K562 (cell line): ENCODE measurements at regions not wholly inside any gene's neighbourhood (a gene's known extent, or its start where the extent isn't known, plus 50 kb on each side); places are given as distances from the start of the nearest gene placed in this dataset.

Experiments used
- ATAC-seq: fragments of 200-7000 bp; cut with Tn5 transposase; 3 replicates; pipeline ENCODE4 v1.9.1; 2020; ENCODE audit warnings: moderate library complexity
- BruUV-seq: library from RNA; stranded (reverse); fragments of 400-500 nt; replicated peaks from 2 replicates; lab custom pipeline; 2021; lab: Mats Ljungman, UMichigan
- CTCF ChIA-PET: fragments of 300-600 bp; formaldehyde crosslinking; extraction: SDS; loops from one replicate; lab custom pipeline; 2021; ENCODE audit warnings: low intra/inter-chr PET ratio; lab: Yijun Ruan, JAX
- POLR2A ChIA-PET: fragments of 300-600, 350-650 bp; sonication (Branson Sonifier 250); formaldehyde crosslinking; extraction: SDS; loops from one replicate; lab custom pipeline; 2021; ENCODE audit warnings: antibody characterized with exemption, inconsistent platforms; lab: Yijun Ruan, JAX
- DNase-seq, 4 experiments: peaks; one replicate each; pipeline versions ENCODE4 v3.0.0 to v3.0.0-alpha.2; 2011 to 2018; ENCODE audit warnings: low spot score in 3 of 4, mixed read lengths in 3 of 4; ENCODE audit errors: extremely low read depth in 1 of 4
- FAIRE-seq: peaks from 2 replicates; lab custom pipeline; 2011; peaks lifted over from hg19 to GRCh38; lab: Jason Lieb, UNC
- H2AFZ ChIP-seq: 2 replicates; pipeline ENCODE4 v1.6.0; 2011; ENCODE audit warnings: low read depth, low read length, control low read depth, inconsistent platforms
- H3K27ac ChIP-seq: fragments of 200-600 bp; 3 replicates; pipeline ENCODE4 v1.8.0; 2011; ENCODE audit warnings: low read depth, mild to moderate bottlenecking, control low read depth, inconsistent platforms, low read length, moderate library complexity, mixed read lengths; ENCODE audit errors: extremely low read depth
- H3K27me3 ChIP-seq, 2 experiments: fragments of 300-600 bp in 1 of 2; 2 replicates in 1 of 2; 3 replicates in 1 of 2; pipeline versions ENCODE4 v1.6.0 to v1.8.0; 2011; ENCODE audit warnings: inconsistent platforms in 2 of 2, low read length in 2 of 2, mild to moderate bottlenecking in 1 of 2, mixed read lengths in 1 of 2, moderate library complexity in 1 of 2; ENCODE audit not compliant: control insufficient read depth in 2 of 2, insufficient read depth in 2 of 2
- H3K36me3 ChIP-seq: fragments of 300-600 bp; 3 replicates; pipeline ENCODE4 v1.8.0; 2011; ENCODE audit warnings: mild to moderate bottlenecking, low read length, inconsistent platforms; ENCODE audit not compliant: control insufficient read depth, insufficient read depth
- H3K4me1 ChIP-seq, 2 experiments: fragments of 200-600 bp in 1 of 2; replicated peaks in 1 of 2; 2 replicates in 1 of 2; 3 replicates in 1 of 2; pipeline versions ENCODE4 v1.5.1 to v1.8.0; 2011; ENCODE audit warnings: inconsistent platforms in 2 of 2, low read length in 2 of 2, mild to moderate bottlenecking in 1 of 2, mixed read lengths in 1 of 2, moderate library complexity in 1 of 2; ENCODE audit not compliant: control insufficient read depth in 2 of 2, insufficient read depth in 2 of 2
- H3K4me2 ChIP-seq: 2 replicates; pipeline ENCODE4 v1.6.1; 2011; ENCODE audit warnings: low read length, control low read depth, inconsistent platforms, mixed read lengths; ENCODE audit not compliant: insufficient read depth
- H3K4me3 ChIP-seq: fragments of 200-600 bp; sonication (generic), shearing (Covaris generic); 2 replicates; pipeline ENCODE4 v1.5.1; 2016; ENCODE audit warnings: control low read depth, inconsistent platforms
- H3K79me2 ChIP-seq: fragments of 200-600 bp; 3 replicates; pipeline ENCODE4 v1.8.0; 2011; ENCODE audit warnings: low read length, inconsistent platforms; ENCODE audit not compliant: control insufficient read depth, insufficient read depth
- H3K9ac ChIP-seq, 2 experiments: 2 replicates each; pipeline versions ENCODE4 v1.6.0 to v1.6.1; 2011; ENCODE audit warnings: low read depth in 2 of 2, low read length in 2 of 2, control low read depth in 1 of 2, inconsistent platforms in 1 of 2, mild to moderate bottlenecking in 1 of 2, mixed read lengths in 1 of 2; ENCODE audit not compliant: insufficient read depth in 1 of 2
- H3K9me1 ChIP-seq: one replicate; pipeline ENCODE4 v1.6.0; 2011; ENCODE audit warnings: inconsistent platforms, mild to moderate bottlenecking, low read length, moderate library complexity; ENCODE audit not compliant: control insufficient read depth, insufficient read depth
- H3K9me3 ChIP-seq: replicated peaks from 2 replicates; pipeline ENCODE4 v1.5.1; 2011; ENCODE audit warnings: low read depth, low read length, inconsistent platforms; ENCODE audit not compliant: control insufficient read depth, insufficient read depth
- H4K20me1 ChIP-seq: replicated peaks from 2 replicates; pipeline ENCODE4 v1.6.1; 2011; ENCODE audit warnings: low read length, inconsistent platforms, mixed read lengths; ENCODE audit not compliant: control insufficient read depth, insufficient read depth
- ESRRA ChIP-seq: fragments of 450-650 bp; IDR thresholded peaks from 2 replicates; pipeline ENCODE4 v1.6.1; 2014; ENCODE audit warnings: low read depth, mild to moderate bottlenecking, moderate library complexity, borderline replicate concordance
- FOSL1 ChIP-seq: fragments of 200-800 bp; sonication (Bioruptor generic); conservative IDR thresholded peaks from 2 replicates; pipeline ENCODE4 v1.6.1; 2016; ENCODE audit warnings: missing genetic modification characterization, missing compliant biosample characterization
- KLF1 ChIP-seq: fragments of 450-650 bp; IDR thresholded peaks from 2 replicates; pipeline ENCODE4 v1.6.1; 2016; ENCODE audit warnings: missing genetic modification characterization, missing compliant biosample characterization
- MCM2 ChIP-seq: fragments of 450-650 bp; IDR thresholded peaks from 2 replicates; pipeline ENCODE4 v1.6.1; 2017; ENCODE audit warnings: low read depth, mild to moderate bottlenecking
- MEF2A ChIP-seq: IDR thresholded peaks from 2 replicates; pipeline ENCODE4 v1.6.1; 2011; ENCODE audit warnings: low read depth, mild to moderate bottlenecking, low read length, moderate library complexity; ENCODE audit not compliant: control insufficient read depth
- PTBP1 ChIP-seq: fragments of 200-400 bp; formaldehyde crosslinking; IDR thresholded peaks from 2 replicates; pipeline ENCODE4 v1.6.1; 2017; ENCODE audit warnings: low read depth, low read length
- RBFOX2 ChIP-seq: fragments of 200-400 bp; formaldehyde crosslinking; IDR thresholded peaks from 2 replicates; pipeline ENCODE4 v1.6.1; 2017; ENCODE audit warnings: low read depth, mild to moderate bottlenecking, low read length, moderate library complexity
- REST ChIP-seq, 2 experiments: fragments of 450-650 bp; formaldehyde crosslinking in 1 of 2; IDR thresholded peaks; 2 replicates each; pipeline versions ENCODE4 v1.4.0 to v1.6.1; 2014 to 2020; ENCODE audit warnings: mild to moderate bottlenecking in 2 of 2, borderline replicate concordance in 1 of 2, low read depth in 1 of 2
- WGBS: fragments of 100-300 bp; shearing (Covaris generic); methylation state at CpG from one replicate; pipeline ENCODE4 v1.1.6; 2016; ENCODE audit warnings: low coverage, mixed read lengths; ENCODE audit not compliant: insufficient coverage; ENCODE audit errors: missing lambda C conversion rate; 5-methylcytosine and 5-hydroxymethylcytosine counted together
- in situ Hi-C: fragments of 300-500 bp; cut with MboI; formaldehyde crosslinking; loops from 4 replicates; pipeline ENCODE4 v1.15.0; 2018; ENCODE audit warnings: inconsistent platforms, mixed read lengths
- intact Hi-C: fragments of 100-400 bp; cut with micrococcal nuclease; formaldehyde crosslinking; loops from 2 replicates; pipeline ENCODE4 v1.14.2; 2022
- TF ChIP-seq, protein P1 (sequence below): sonication (generic); formaldehyde crosslinking; IDR thresholded peaks from 2 replicates; pipeline ENCODE4 v1.8.0; 2022; ENCODE audit warnings: missing genetic modification reagents, mild to moderate bottlenecking, moderate library complexity, borderline replicate concordance
- TF ChIP-seq, protein P2 (sequence below): fragments of 450-650 bp; formaldehyde crosslinking; IDR thresholded peaks from 2 replicates; pipeline ENCODE4 v1.4.0; 2020; ENCODE audit warnings: mild to moderate bottlenecking

- TF ChIP-seq PTBP1 (no peak), KLF1 (tag) (peak; percentile 100), RBFOX2 (0 out of 2 replicates have a peak, but pooled peaks have one; percentile 17), ESRRA (peak; percentile 20; the same call in 1 of the 2 replicates)
- TF ChIP-seq, protein P1, sequence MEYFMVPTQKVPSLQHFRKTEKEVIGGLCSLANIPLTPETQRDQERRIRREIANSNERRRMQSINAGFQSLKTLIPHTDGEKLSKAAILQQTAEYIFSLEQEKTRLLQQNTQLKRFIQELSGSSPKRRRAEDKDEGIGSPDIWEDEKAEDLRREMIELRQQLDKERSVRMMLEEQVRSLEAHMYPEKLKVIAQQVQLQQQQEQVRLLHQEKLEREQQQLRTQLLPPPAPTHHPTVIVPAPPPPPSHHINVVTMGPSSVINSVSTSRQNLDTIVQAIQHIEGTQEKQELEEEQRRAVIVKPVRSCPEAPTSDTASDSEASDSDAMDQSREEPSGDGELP (CRISPR knock-in tag) = peak; percentile 47; the same call in 1 of the 2 replicates
Measured at GRCh38 chr3:72034986-72035385, 250.0 kb upstream of the PROK2 start (continued).

- Histone ChIP-seq H3K79me2 (no peaks in the 10 kb centered on the region; the same call in 2 of the 3 replicates), H3K27me3 (no peaks in the 10 kb centered on the region), H4K20me1 (no peaks in the 10 kb centered on the region), H3K4me1 (peaks cover 13 to 28% of the 10 kb centered on the region in 2 experiments), H3K4me2 (no peak overlapping the region), H3K9me1 (no peaks in the 10 kb centered on the region), H3K27ac (no peak overlapping the region), H3K4me3 (no peak overlapping the region), H2AFZ (peak overlapping the region; percentile 4; the same call in 1 of the 2 replicates), H3K36me3 (no peaks in the 10 kb centered on the region), H3K9me3 (no peaks in the 10 kb centered on the region; the same call in 1 of the 2 replicates), H3K9ac (no peak overlapping the region)
- ChIA-PET POLR2A (no interaction called here), CTCF (no interaction called here)
- FAIRE-seq (no peak), ATAC-seq (no peak), DNase-seq (no peak)
- intact Hi-C loops (no loop called here), in situ Hi-C loops (no loop called here)
- WGBS = 74% methylated on average over 6 of the region's 6 CpGs
- no TSS peak for BruUV-seq
- TF ChIP-seq, protein P2, sequence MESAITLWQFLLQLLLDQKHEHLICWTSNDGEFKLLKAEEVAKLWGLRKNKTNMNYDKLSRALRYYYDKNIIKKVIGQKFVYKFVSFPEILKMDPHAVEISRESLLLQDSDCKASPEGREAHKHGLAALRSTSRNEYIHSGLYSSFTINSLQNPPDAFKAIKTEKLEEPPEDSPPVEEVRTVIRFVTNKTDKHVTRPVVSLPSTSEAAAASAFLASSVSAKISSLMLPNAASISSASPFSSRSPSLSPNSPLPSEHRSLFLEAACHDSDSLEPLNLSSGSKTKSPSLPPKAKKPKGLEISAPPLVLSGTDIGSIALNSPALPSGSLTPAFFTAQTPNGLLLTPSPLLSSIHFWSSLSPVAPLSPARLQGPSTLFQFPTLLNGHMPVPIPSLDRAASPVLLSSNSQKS (CRISPR knock-in tag) = no peak
- TF ChIP-seq MCM2 (no peak), REST (IDR thresholded peaks at IDR 0.05; ENCODE audit: borderline replicate concordance) (no peak), REST (CRISPR knock-in tag; IDR thresholded peaks at IDR 0.05; ENCODE audit: low read depth) (no peak), MEF2A (no peak), FOSL1 (tag) (no peak)
Measured at GRCh38 chr3:72033666-72034428, 248.9 kb upstream of the PROK2 start.
